WTC11 (cell line): ENCODE measurements at regions not wholly inside any gene's neighbourhood (a gene's known extent, or its start where the extent isn't known, plus 50 kb on each side); places are given as distances from the start of the nearest gene placed in this dataset.

Experiments used
- CTCF ChIP-seq: fragments of 200-600 bp; IDR thresholded peaks from 2 replicates; pipeline ENCODE4 v1.8.0; 2022; ENCODE audit warnings: antibody characterized with exemption
- E2F1 ChIP-seq: sonication (generic); formaldehyde crosslinking; IDR thresholded peaks from 2 replicates; pipeline ENCODE4 v1.8.0; 2022; ENCODE audit warnings: mild to moderate bottlenecking, missing genetic modification reagents
- E2F4 ChIP-seq: sonication (generic); formaldehyde crosslinking; IDR thresholded peaks from 2 replicates; pipeline ENCODE4 v1.8.1; 2022; ENCODE audit warnings: low read depth, mild to moderate bottlenecking, moderate library complexity, missing genetic modification reagents, borderline replicate concordance
- E2F5 ChIP-seq: sonication (generic); formaldehyde crosslinking; IDR thresholded peaks from 2 replicates; pipeline ENCODE4 v1.8.1; 2022; ENCODE audit warnings: mild to moderate bottlenecking, moderate library complexity, missing genetic modification reagents
- IRF1 ChIP-seq: sonication (generic); formaldehyde crosslinking; IDR thresholded peaks from 2 replicates; pipeline ENCODE4 v1.8.0; 2023; ENCODE audit warnings: missing genetic modification reagents
- JUN ChIP-seq: sonication (generic); formaldehyde crosslinking; IDR thresholded peaks from 2 replicates; pipeline ENCODE4 v1.8.0; 2023; ENCODE audit warnings: mild to moderate bottlenecking, missing genetic modification reagents
- MAX ChIP-seq: sonication (generic); formaldehyde crosslinking; IDR thresholded peaks from 2 replicates; pipeline ENCODE4 v1.8.0; 2022; ENCODE audit warnings: mild to moderate bottlenecking, missing genetic modification reagents
- NR1H2 ChIP-seq: sonication (generic); formaldehyde crosslinking; IDR thresholded peaks from 2 replicates; pipeline ENCODE4 v1.9.0; 2021; ENCODE audit warnings: mild to moderate bottlenecking, moderate library complexity, missing genetic modification reagents
- PRDM15 ChIP-seq: sonication (generic); formaldehyde crosslinking; IDR thresholded peaks from 2 replicates; pipeline ENCODE4 v1.8.0; 2022; ENCODE audit warnings: missing genetic modification reagents
- RELA ChIP-seq: sonication (generic); formaldehyde crosslinking; IDR thresholded peaks from 2 replicates; pipeline ENCODE4 v1.8.1; 2022; ENCODE audit warnings: missing genetic modification reagents, mild to moderate bottlenecking, borderline replicate concordance
- STAT6 ChIP-seq: sonication (generic); formaldehyde crosslinking; conservative IDR thresholded peaks from 2 replicates; pipeline ENCODE4 v1.8.1; 2023; ENCODE audit warnings: mild to moderate bottlenecking, low read depth, missing genetic modification reagents, moderate library complexity

- TF ChIP-seq CTCF (no peak), IRF1 (CRISPR knock-in tag) (no peak), JUN (CRISPR knock-in tag) (no peak), E2F4 (CRISPR knock-in tag) (no peak), STAT6 (CRISPR knock-in tag) (no peak), NR1H2 (CRISPR knock-in tag) (no peak), MAX (CRISPR knock-in tag) (no peak), PRDM15 (CRISPR knock-in tag) (no peak), RELA (CRISPR knock-in tag) (no peak), E2F5 (CRISPR knock-in tag) (no peak), E2F1 (CRISPR knock-in tag) (no peak)
Measured at GRCh38 chr7:68458010-68458908, 1140.0 kb upstream of the AUTS2 start.
